ENCODE measurements at regions not wholly inside any gene's neighbourhood (a gene's known extent, or its start where the extent isn't known, plus 50 kb on each side); places are given as distances from the start of the nearest gene placed in this dataset.

GRCh38 chr12:33614630-33615029, 175.0 kb upstream of the SYT10 start:
- Histone ChIP-seq H3K36me3 (ENCODE audit: insufficient read depth, low read length) (no peaks in the 10 kb centered on the region), H3K4me2 (ENCODE audit: low read length) (no peak overlapping the region), H3K27ac (ENCODE audit: low read length) (no peak overlapping the region), H4K20me1 (ENCODE audit: insufficient read depth) (no peaks in the 10 kb centered on the region), H3K79me2 (replicated peaks; ENCODE audit: insufficient read depth, low read length) (no peaks in the 10 kb centered on the region), H3K9me3 (ENCODE audit: low read length) (no peaks in the 10 kb centered on the region), H3K9ac (ENCODE audit: low read length) (no peak overlapping the region), H3F3A (ENCODE audit: insufficient read depth, low read length, poor library complexity, severe bottlenecking) (no peaks in the 10 kb centered on the region), H3K9me2 (ENCODE audit: insufficient read depth, low read length) (no peaks in the 10 kb centered on the region), H2AFZ (ENCODE audit: low read depth, low read length) (no peak overlapping the region), H3K4me3 (ENCODE audit: low read length) (no peak overlapping the region), H3K27me3 (ENCODE audit: insufficient read depth, low read depth, low read length) (no peaks in the 10 kb centered on the region)
- TF ChIP-seq RAD21 (conservative IDR thresholded peaks at IDR 0.05) (no peak), SMC3 (conservative IDR thresholded peaks at IDR 0.05; ENCODE audit: poor library complexity) (no peak), REST (IDR thresholded peaks at IDR 0.05; ENCODE audit: borderline replicate concordance) (no peak), TAF1 (IDR thresholded peaks at IDR 0.05; ENCODE audit: low read depth) (no peak), POLR2AphosphoS5 (IDR thresholded peaks at IDR 0.05) (no peak), EZH2 (IDR thresholded peaks at IDR 0.05; ENCODE audit: borderline replicate concordance, insufficient read depth, low read length, poor library complexity, severe bottlenecking) (no peak), EP300 (conservative IDR thresholded peaks at IDR 0.05; ENCODE audit: poor library complexity, severe bottlenecking) (no peak), MXI1 (conservative IDR thresholded peaks at IDR 0.05; ENCODE audit: poor library complexity, severe bottlenecking) (no peak)
- TF ChIP-seq, protein P1, sequence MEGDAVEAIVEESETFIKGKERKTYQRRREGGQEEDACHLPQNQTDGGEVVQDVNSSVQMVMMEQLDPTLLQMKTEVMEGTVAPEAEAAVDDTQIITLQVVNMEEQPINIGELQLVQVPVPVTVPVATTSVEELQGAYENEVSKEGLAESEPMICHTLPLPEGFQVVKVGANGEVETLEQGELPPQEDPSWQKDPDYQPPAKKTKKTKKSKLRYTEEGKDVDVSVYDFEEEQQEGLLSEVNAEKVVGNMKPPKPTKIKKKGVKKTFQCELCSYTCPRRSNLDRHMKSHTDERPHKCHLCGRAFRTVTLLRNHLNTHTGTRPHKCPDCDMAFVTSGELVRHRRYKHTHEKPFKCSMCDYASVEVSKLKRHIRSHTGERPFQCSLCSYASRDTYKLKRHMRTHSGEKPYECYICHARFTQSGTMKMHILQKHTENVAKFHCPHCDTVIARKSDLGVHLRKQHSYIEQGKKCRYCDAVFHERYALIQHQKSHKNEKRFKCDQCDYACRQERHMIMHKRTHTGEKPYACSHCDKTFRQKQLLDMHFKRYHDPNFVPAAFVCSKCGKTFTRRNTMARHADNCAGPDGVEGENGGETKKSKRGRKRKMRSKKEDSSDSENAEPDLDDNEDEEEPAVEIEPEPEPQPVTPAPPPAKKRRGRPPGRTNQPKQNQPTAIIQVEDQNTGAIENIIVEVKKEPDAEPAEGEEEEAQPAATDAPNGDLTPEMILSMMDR (IDR thresholded peaks at IDR 0.05; ENCODE audit: poor library complexity, severe bottlenecking), result no peak

DNA sequence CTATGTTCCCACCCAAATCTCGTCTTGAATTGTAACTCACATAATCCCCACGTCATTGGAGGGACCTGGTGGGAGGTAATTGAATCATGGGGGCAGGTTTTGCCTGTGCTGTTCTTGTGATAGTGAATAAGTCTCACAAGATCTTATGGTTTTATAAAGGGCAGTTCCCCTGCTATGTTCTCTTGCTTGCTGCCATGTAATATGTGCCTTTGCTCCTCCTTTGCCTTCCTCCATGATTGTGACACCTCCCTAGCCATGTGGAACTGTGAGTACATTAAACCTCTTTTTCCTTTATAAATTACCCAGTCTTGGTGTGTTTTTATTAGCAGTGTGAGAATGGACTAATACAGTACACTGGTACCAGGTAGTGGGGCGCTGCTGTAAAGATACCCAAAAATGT, 177.6 kb upstream of the SYT10 start:
- Histone ChIP-seq H3K4me3 (ENCODE audit: low read length) (no peak overlapping the region), H3F3A (ENCODE audit: insufficient read depth, low read length, poor library complexity, severe bottlenecking) (no peaks in the 10 kb centered on the region), H2AFZ (ENCODE audit: low read depth, low read length) (no peak overlapping the region), H3K9me2 (ENCODE audit: insufficient read depth, low read length) (no peaks in the 10 kb centered on the region), H3K27me3 (ENCODE audit: insufficient read depth, low read depth, low read length) (no peaks in the 10 kb centered on the region), H3K9me3 (ENCODE audit: low read length) (no peaks in the 10 kb centered on the region), H3K79me2 (replicated peaks; ENCODE audit: insufficient read depth, low read length) (no peaks in the 10 kb centered on the region), H3K4me2 (ENCODE audit: low read length) (no peak overlapping the region), H3K36me3 (ENCODE audit: insufficient read depth, low read length) (no peaks in the 10 kb centered on the region), H3K9ac (ENCODE audit: low read length) (no peak overlapping the region), H3K27ac (ENCODE audit: low read length) (no peak overlapping the region), H4K20me1 (ENCODE audit: insufficient read depth) (no peaks in the 10 kb centered on the region)
- TF ChIP-seq REST (IDR thresholded peaks at IDR 0.05; ENCODE audit: borderline replicate concordance) (no peak), MXI1 (conservative IDR thresholded peaks at IDR 0.05; ENCODE audit: poor library complexity, severe bottlenecking) (no peak), TAF1 (IDR thresholded peaks at IDR 0.05; ENCODE audit: low read depth) (no peak), RAD21 (conservative IDR thresholded peaks at IDR 0.05) (no peak), SMC3 (conservative IDR thresholded peaks at IDR 0.05; ENCODE audit: poor library complexity) (no peak), EZH2 (IDR thresholded peaks at IDR 0.05; ENCODE audit: borderline replicate concordance, insufficient read depth, low read length, poor library complexity, severe bottlenecking) (no peak), EP300 (conservative IDR thresholded peaks at IDR 0.05; ENCODE audit: poor library complexity, severe bottlenecking) (no peak), POLR2AphosphoS5 (IDR thresholded peaks at IDR 0.05) (no peak)
- TF ChIP-seq, protein P1 (IDR thresholded peaks at IDR 0.05; ENCODE audit: poor library complexity, severe bottlenecking), result no peak

All from neural cell (in vitro differentiated cells).